ENCODE measurements at regions not wholly inside any gene's neighbourhood (a gene's known extent, or its start where the extent isn't known, plus 50 kb on each side); places are given as distances from the start of the nearest gene placed in this dataset.

GRCh38 chr9:29750062-29750461 lies 2176.8 kb upstream of the C9orf72 start:
- no peak overlapping the region for H3K23ac ChIP-seq (ENCODE audit: low read length)
- no peaks in the 10 kb centered on the region for H3K9me3 ChIP-seq (ENCODE audit: insufficient read depth, low read depth, low read length)
- H3K36me3 ChIP-seq (ENCODE audit: control insufficient read depth in 1 of 2, insufficient read depth in 2 of 2, low read length in 2 of 2): no peaks in the 10 kb centered on the region
- no peaks in the 10 kb centered on the region for H3K79me1 ChIP-seq (ENCODE audit: low read length)
- H2AK5ac ChIP-seq (ENCODE audit: low read length): no peak overlapping the region
- no peak overlapping the region for H2BK5ac ChIP-seq (ENCODE audit: low read depth, low read length, poor library complexity)
- no peaks in the 10 kb centered on the region for H3K4me1 ChIP-seq (ENCODE audit: control insufficient read depth in 1 of 2, insufficient read depth in 2 of 2, low read length in 2 of 2)
- H4K8ac ChIP-seq (ENCODE audit: low read depth, low read length): no peak overlapping the region
- no peaks in the 10 kb centered on the region for H3K27me3 ChIP-seq (ENCODE audit: insufficient read depth, low read length)
- H2AFZ ChIP-seq (ENCODE audit: insufficient read depth, low read length, poor library complexity): no peak overlapping the region
- no peak overlapping the region for H3K4ac ChIP-seq (ENCODE audit: low read depth, low read length)
- H3K27ac ChIP-seq (ENCODE audit: low read depth, low read length): no peak overlapping the region
- H3K4me3 ChIP-seq (ENCODE audit: low read depth, low read length): no peak overlapping the region
- H3K9ac ChIP-seq (ENCODE audit: low read length): no peak overlapping the region
- DNase-seq: peak in 1 of 2 donors; percentile 34
- no peak overlapping the region for H4K12ac ChIP-seq (ENCODE audit: low read depth, low read length)
- WGBS (ENCODE audit: extremely low coverage, insufficient coverage, insufficient read length): no CpG with 5 or more reads among the region's 2 CpGs
- no peak overlapping the region for H4K91ac ChIP-seq (ENCODE audit: low read depth, low read length)
- H3K4me2 ChIP-seq (ENCODE audit: low read length): no peak overlapping the region
- H2BK120ac ChIP-seq (ENCODE audit: insufficient read depth, low read length, poor library complexity): no peak overlapping the region
- H3K18ac ChIP-seq (ENCODE audit: low read length): no peak overlapping the region
- H3K14ac ChIP-seq (ENCODE audit: low read length): no peak overlapping the region
- no peak overlapping the region for H2BK12ac ChIP-seq (ENCODE audit: low read length)
- H3K79me2 ChIP-seq (ENCODE audit: control insufficient read depth, insufficient read depth, low read length, poor library complexity): no peaks in the 10 kb centered on the region

- Histone ChIP-seq H3K36me3 (ENCODE audit: control insufficient read depth in 1 of 2, insufficient read depth in 2 of 2, low read length in 2 of 2) (no peaks in the 10 kb centered on the region), H3K18ac (ENCODE audit: low read length) (no peak overlapping the region), H2BK5ac (ENCODE audit: low read depth, low read length, poor library complexity) (no peak overlapping the region), H2AFZ (ENCODE audit: insufficient read depth, low read length, poor library complexity) (no peak overlapping the region), H3K27ac (ENCODE audit: low read depth, low read length) (no peak overlapping the region), H3K9ac (ENCODE audit: low read length) (no peak overlapping the region), H3K9me3 (ENCODE audit: insufficient read depth, low read depth, low read length) (no peaks in the 10 kb centered on the region), H3K23ac (ENCODE audit: low read length) (no peak overlapping the region), H3K79me2 (ENCODE audit: control insufficient read depth, insufficient read depth, low read length, poor library complexity) (no peaks in the 10 kb centered on the region), H3K14ac (ENCODE audit: low read length) (no peak overlapping the region), H3K4me1 (ENCODE audit: control insufficient read depth in 1 of 2, insufficient read depth in 2 of 2, low read length in 2 of 2) (no peaks in the 10 kb centered on the region), H3K79me1 (ENCODE audit: low read length) (no peaks in the 10 kb centered on the region), H4K8ac (ENCODE audit: low read depth, low read length) (no peak overlapping the region), H2BK12ac (ENCODE audit: low read length) (no peak overlapping the region), H3K4ac (ENCODE audit: low read depth, low read length) (no peak overlapping the region), H2AK5ac (ENCODE audit: low read length) (no peak overlapping the region), H3K27me3 (ENCODE audit: insufficient read depth, low read length) (no peaks in the 10 kb centered on the region), H3K4me3 (ENCODE audit: low read depth, low read length) (no peak overlapping the region), H3K4me2 (ENCODE audit: low read length) (no peak overlapping the region), H2BK120ac (ENCODE audit: insufficient read depth, low read length, poor library complexity) (no peak overlapping the region), H4K12ac (ENCODE audit: low read depth, low read length) (no peak overlapping the region), H4K91ac (ENCODE audit: low read depth, low read length) (no peak overlapping the region)
- no CpG with 5 or more reads among the region's 2 CpGs for WGBS (ENCODE audit: extremely low coverage, insufficient coverage, insufficient read length)
- DNase-seq: no peak
Observed at GRCh38 chr9:29751226-29751625, 2177.9 kb upstream of the C9orf72 start.

GRCh38 chr9:29753638-29754037 lies 2180.4 kb upstream of the C9orf72 start:
- Histone ChIP-seq H4K12ac (ENCODE audit: low read depth, low read length) (no peak overlapping the region), H2AFZ (ENCODE audit: insufficient read depth, low read length, poor library complexity) (no peak overlapping the region), H3K14ac (ENCODE audit: low read length) (no peak overlapping the region), H4K91ac (ENCODE audit: low read depth, low read length) (no peak overlapping the region), H3K79me2 (ENCODE audit: control insufficient read depth, insufficient read depth, low read length, poor library complexity) (no peaks in the 10 kb centered on the region), H3K4me3 (ENCODE audit: low read depth, low read length) (no peak overlapping the region), H2BK120ac (ENCODE audit: insufficient read depth, low read length, poor library complexity) (no peak overlapping the region), H3K27ac (ENCODE audit: low read depth, low read length) (no peak overlapping the region), H2AK5ac (ENCODE audit: low read length) (no peak overlapping the region), H3K4me1 (ENCODE audit: control insufficient read depth in 1 of 2, insufficient read depth in 2 of 2, low read length in 2 of 2) (no peaks in the 10 kb centered on the region), H4K8ac (ENCODE audit: low read depth, low read length) (no peak overlapping the region), H2BK12ac (ENCODE audit: low read length) (no peak overlapping the region), H3K4ac (ENCODE audit: low read depth, low read length) (no peak overlapping the region), H3K4me2 (ENCODE audit: low read length) (no peak overlapping the region), H3K79me1 (ENCODE audit: low read length) (no peaks in the 10 kb centered on the region), H3K36me3 (ENCODE audit: control insufficient read depth in 1 of 2, insufficient read depth in 2 of 2, low read length in 2 of 2) (no peaks in the 10 kb centered on the region), H3K9ac (ENCODE audit: low read length) (no peak overlapping the region), H3K9me3 (ENCODE audit: insufficient read depth, low read depth, low read length) (no peaks in the 10 kb centered on the region), H3K18ac (ENCODE audit: low read length) (no peak overlapping the region), H3K23ac (ENCODE audit: low read length) (no peak overlapping the region), H2BK5ac (ENCODE audit: low read depth, low read length, poor library complexity) (no peak overlapping the region), H3K27me3 (ENCODE audit: insufficient read depth, low read length) (no peaks in the 10 kb centered on the region)
- DNase-seq: no peak

DNA sequence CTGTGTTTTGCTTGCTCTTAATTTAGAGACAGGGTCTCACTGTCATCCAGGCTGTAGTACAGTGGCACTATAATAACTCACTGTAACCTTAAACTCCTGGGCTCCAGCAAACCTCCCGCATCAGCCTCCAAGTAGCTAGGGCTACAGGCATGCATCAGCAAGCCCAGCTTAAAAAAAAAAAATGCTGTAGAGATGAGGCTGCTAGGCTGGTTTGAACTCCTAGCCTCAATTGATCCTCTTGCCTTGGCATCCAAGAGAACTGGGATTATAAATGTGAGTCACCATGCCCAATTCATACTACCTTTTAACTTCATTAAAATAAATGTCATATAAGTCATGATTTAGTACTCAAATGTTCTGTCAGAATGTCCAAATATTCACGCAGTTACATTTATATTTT lies 2195.7 kb upstream of the C9orf72 start:
- DNase-seq: no peak

GRCh38 chr9:29773676-29774075 lies 2200.4 kb upstream of the C9orf72 start:
- H3K4me3 ChIP-seq (ENCODE audit: low read depth, low read length): no peak overlapping the region

More for the DNA sequence above, 2195.7 kb upstream of the C9orf72 start:
- Histone ChIP-seq H3K4me1 (ENCODE audit: control insufficient read depth in 1 of 2, insufficient read depth in 2 of 2, low read length in 2 of 2) (no peaks in the 10 kb centered on the region), H3K9ac (ENCODE audit: low read length) (no peak overlapping the region), H3K9me3 (ENCODE audit: insufficient read depth, low read depth, low read length) (no peaks in the 10 kb centered on the region), H2AK5ac (ENCODE audit: low read length) (no peak overlapping the region), H2BK12ac (ENCODE audit: low read length) (no peak overlapping the region), H3K79me1 (ENCODE audit: low read length) (no peaks in the 10 kb centered on the region), H3K4me2 (ENCODE audit: low read length) (no peak overlapping the region), H2BK120ac (ENCODE audit: insufficient read depth, low read length, poor library complexity) (no peak overlapping the region), H4K91ac (ENCODE audit: low read depth, low read length) (no peak overlapping the region), H3K27me3 (ENCODE audit: insufficient read depth, low read length) (no peaks in the 10 kb centered on the region), H3K23ac (ENCODE audit: low read length) (no peak overlapping the region), H3K79me2 (ENCODE audit: control insufficient read depth, insufficient read depth, low read length, poor library complexity) (no peaks in the 10 kb centered on the region), H3K14ac (ENCODE audit: low read length) (no peak overlapping the region), H4K8ac (ENCODE audit: low read depth, low read length) (no peak overlapping the region), H2BK5ac (ENCODE audit: low read depth, low read length, poor library complexity) (no peak overlapping the region), H3K27ac (ENCODE audit: low read depth, low read length) (no peak overlapping the region), H4K12ac (ENCODE audit: low read depth, low read length) (no peak overlapping the region), H3K4ac (ENCODE audit: low read depth, low read length) (no peak overlapping the region), H3K4me3 (ENCODE audit: low read depth, low read length) (no peak overlapping the region), H3K18ac (ENCODE audit: low read length) (no peak overlapping the region), H3K36me3 (ENCODE audit: control insufficient read depth in 1 of 2, insufficient read depth in 2 of 2, low read length in 2 of 2) (no peaks in the 10 kb centered on the region), H2AFZ (ENCODE audit: insufficient read depth, low read length, poor library complexity) (no peak overlapping the region)
- WGBS (ENCODE audit: extremely low coverage, insufficient coverage, insufficient read length): no CpG with 5 or more reads among the region's 2 CpGs

More at GRCh38 chr9:29773676-29774075, 2200.4 kb upstream of the C9orf72 start:
- no peak overlapping the region for H4K12ac ChIP-seq (ENCODE audit: low read depth, low read length)
- no peak overlapping the region for H3K18ac ChIP-seq (ENCODE audit: low read length)
- no peak overlapping the region for H3K4ac ChIP-seq (ENCODE audit: low read depth, low read length)
- H3K79me1 ChIP-seq (ENCODE audit: low read length): no peaks in the 10 kb centered on the region
- no peak overlapping the region for H2BK120ac ChIP-seq (ENCODE audit: insufficient read depth, low read length, poor library complexity)
- H3K9ac ChIP-seq (ENCODE audit: low read length): no peak overlapping the region
- H3K36me3 ChIP-seq (ENCODE audit: control insufficient read depth in 1 of 2, insufficient read depth in 2 of 2, low read length in 2 of 2): no peaks in the 10 kb centered on the region
- H3K23ac ChIP-seq (ENCODE audit: low read length): no peak overlapping the region
- DNase-seq: no peak
- no peaks in the 10 kb centered on the region for H3K79me2 ChIP-seq (ENCODE audit: control insufficient read depth, insufficient read depth, low read length, poor library complexity)
- no peak overlapping the region for H3K27ac ChIP-seq (ENCODE audit: low read depth, low read length)
- no peak overlapping the region for H3K4me2 ChIP-seq (ENCODE audit: low read length)
- H3K4me1 ChIP-seq (ENCODE audit: control insufficient read depth in 1 of 2, insufficient read depth in 2 of 2, low read length in 2 of 2): no peaks in the 10 kb centered on the region
- H4K8ac ChIP-seq (ENCODE audit: low read depth, low read length): no peak overlapping the region
- H3K27me3 ChIP-seq (ENCODE audit: insufficient read depth, low read length): no peaks in the 10 kb centered on the region
- H2BK12ac ChIP-seq (ENCODE audit: low read length): no peak overlapping the region
- no peak overlapping the region for H3K14ac ChIP-seq (ENCODE audit: low read length)
- H2BK5ac ChIP-seq (ENCODE audit: low read depth, low read length, poor library complexity): no peak overlapping the region
- no peak overlapping the region for H2AFZ ChIP-seq (ENCODE audit: insufficient read depth, low read length, poor library complexity)
- H3K9me3 ChIP-seq (ENCODE audit: insufficient read depth, low read depth, low read length): no peaks in the 10 kb centered on the region
- H2AK5ac ChIP-seq (ENCODE audit: low read length): no peak overlapping the region
- no peak overlapping the region for H4K91ac ChIP-seq (ENCODE audit: low read depth, low read length)
